ENCODE measurements at regions not wholly inside any gene's neighbourhood (a gene's known extent, or its start where the extent isn't known, plus 50 kb on each side); places are given as distances from the start of the nearest gene placed in this dataset.

DNA sequence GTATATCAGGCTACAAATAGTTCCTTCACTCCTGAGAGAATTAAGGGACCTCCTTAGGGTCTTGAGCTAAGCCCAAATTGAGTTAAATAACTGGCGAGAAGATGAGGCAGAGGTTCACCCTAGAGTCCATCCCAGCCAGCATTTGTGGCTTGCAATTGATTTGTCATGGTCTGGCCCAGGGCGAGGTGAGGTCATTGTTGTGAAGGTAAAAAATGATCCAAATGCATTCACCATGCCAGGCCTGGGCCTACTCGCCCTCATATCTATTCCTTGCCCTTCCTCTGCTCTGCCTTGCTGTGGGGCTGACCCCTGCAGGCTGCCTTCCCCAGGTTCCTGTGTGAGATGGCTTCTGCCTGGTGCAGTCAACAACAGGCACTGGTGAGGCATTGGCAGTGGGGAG, 207.2 kb downstream of the ZNF365 start:
- H3K4me2 ChIP-seq = peak overlapping the region; percentile 71; the same call in 1 of the 2 replicates
- ChIA-PET CTCF (interaction anchor here (1.4 to 3.1 kb wide), 2 partner anchors 12 to 29 kb away, joined by 3 to 15 read pairs; no protein-coding TSS in a partner anchor), POLR2A (no interaction called here)
- 66% methylated on average over 3 of the region's 3 CpGs for WGBS (ENCODE audit: low lambda C conversion rate)
- H3K9ac ChIP-seq = no peak overlapping the region
- peak overlapping the region in 1 of 2 experiments; percentile 96; a peak in 2 of 4 replicates for H3K27ac ChIP-seq (ENCODE audit: low read depth in 2 of 2, low read length in 1 of 2)
- peaks cover 49% of the 10 kb centered on the region for H3F3A ChIP-seq (replicated peaks; ENCODE audit: insufficient read depth)
- no peaks in the 10 kb centered on the region for H3K79me2 ChIP-seq (ENCODE audit: insufficient read depth)
- DNase-seq = no peak
- no peak overlapping the region for H3K4me3 ChIP-seq (ENCODE audit: low read depth in 2 of 2, low read length in 1 of 2)
- no peaks in the 10 kb centered on the region for H3K9me2 ChIP-seq
- TF ChIP-seq SIN3A (IDR thresholded peaks at IDR 0.05; ENCODE audit: borderline replicate concordance, low read depth, low read length) = no peak
- TF ChIP-seq, protein P1, sequence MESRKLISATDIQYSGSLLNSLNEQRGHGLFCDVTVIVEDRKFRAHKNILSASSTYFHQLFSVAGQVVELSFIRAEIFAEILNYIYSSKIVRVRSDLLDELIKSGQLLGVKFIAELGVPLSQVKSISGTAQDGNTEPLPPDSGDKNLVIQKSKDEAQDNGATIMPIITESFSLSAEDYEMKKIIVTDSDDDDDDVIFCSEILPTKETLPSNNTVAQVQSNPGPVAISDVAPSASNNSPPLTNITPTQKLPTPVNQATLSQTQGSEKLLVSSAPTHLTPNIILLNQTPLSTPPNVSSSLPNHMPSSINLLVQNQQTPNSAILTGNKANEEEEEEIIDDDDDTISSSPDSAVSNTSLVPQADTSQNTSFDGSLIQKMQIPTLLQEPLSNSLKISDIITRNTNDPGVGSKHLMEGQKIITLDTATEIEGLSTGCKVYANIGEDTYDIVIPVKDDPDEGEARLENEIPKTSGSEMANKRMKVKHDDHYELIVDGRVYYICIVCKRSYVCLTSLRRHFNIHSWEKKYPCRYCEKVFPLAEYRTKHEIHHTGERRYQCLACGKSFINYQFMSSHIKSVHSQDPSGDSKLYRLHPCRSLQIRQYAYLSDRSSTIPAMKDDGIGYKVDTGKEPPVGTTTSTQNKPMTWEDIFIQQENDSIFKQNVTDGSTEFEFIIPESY (IDR thresholded peaks at IDR 0.05; ENCODE audit: borderline replicate concordance, low read depth) = no peak
- no peak for TF ChIP-seq GABPA (IDR thresholded peaks at IDR 0.05; ENCODE audit: low read depth)
- TF ChIP-seq, protein P2, sequence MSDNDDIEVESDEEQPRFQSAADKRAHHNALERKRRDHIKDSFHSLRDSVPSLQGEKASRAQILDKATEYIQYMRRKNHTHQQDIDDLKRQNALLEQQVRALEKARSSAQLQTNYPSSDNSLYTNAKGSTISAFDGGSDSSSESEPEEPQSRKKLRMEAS (IDR thresholded peaks at IDR 0.05; ENCODE audit: low read depth) = no peak
- no peak for TF ChIP-seq FOXJ3 (CRISPR knock-in tag; IDR thresholded peaks at IDR 0.05)
- no peak for TF ChIP-seq MEF2A (IDR thresholded peaks at IDR 0.05; ENCODE audit: borderline replicate concordance, low read depth)
- no peak for TF ChIP-seq RAD21 (IDR thresholded peaks at IDR 0.05; ENCODE audit: low read length)
- no peak for TF ChIP-seq YY1 (IDR thresholded peaks at IDR 0.05; ENCODE audit: low read depth)
- TF ChIP-seq MXI1 (IDR thresholded peaks at IDR 0.05; ENCODE audit: low read depth, low read length) = no peak
- H3K9me3 ChIP-seq = no peaks in the 10 kb centered on the region
- peaks cover 0 to 52% of the 10 kb centered on the region in 2 experiments for H3K4me1 ChIP-seq (ENCODE audit: control insufficient read depth in 1 of 2, insufficient read depth in 2 of 2, low read depth in 1 of 2, low read length in 1 of 2)
- H2AFZ ChIP-seq (ENCODE audit: low read depth) = no peak overlapping the region
- no peaks in the 10 kb centered on the region for H3K27me3 ChIP-seq (ENCODE audit: insufficient read depth)
- no peaks in the 10 kb centered on the region for H4K20me1 ChIP-seq (ENCODE audit: insufficient read depth)
- H3K36me3 ChIP-seq (replicated peaks in 1 of 2; ENCODE audit: control insufficient read depth in 1 of 2, insufficient read depth in 2 of 2, low read length in 1 of 2) = no peaks in the 10 kb centered on the region

DNA sequence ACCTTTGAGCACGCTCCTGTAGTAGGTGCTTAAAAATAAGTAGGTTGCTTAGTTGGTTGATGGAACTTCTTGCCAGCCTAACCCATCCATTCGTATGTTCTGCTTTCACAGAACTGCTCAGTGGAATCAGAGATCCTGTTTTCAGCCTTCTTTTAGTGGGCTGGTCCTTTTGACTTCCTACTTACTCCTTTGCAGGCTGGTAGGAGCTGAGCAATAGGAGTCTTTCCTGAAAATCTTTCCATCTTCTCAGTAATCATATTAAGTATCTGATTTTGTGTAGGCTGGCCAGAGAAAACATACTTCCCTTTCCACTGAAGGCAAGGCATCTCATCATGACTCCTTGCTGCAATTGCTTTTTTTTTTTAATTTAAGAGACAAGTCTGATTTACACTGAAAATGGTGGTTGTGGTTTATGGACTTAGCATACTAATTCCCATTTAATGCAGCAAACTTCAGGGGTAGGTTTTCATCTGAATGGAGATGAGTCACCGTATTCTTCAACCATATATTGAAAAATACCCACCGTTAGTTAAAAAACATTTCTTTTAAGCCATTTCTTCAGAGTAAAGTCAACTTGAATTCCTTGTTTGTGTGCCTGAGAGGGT, 208.0 kb downstream of the ZNF365 start:
- POLR2A ChIA-PET = no interaction called here
- TF ChIP-seq, protein P1 (IDR thresholded peaks at IDR 0.05; ENCODE audit: borderline replicate concordance, low read depth) = no peak
- peak; percentile 35; the same call in 1 of the 2 replicates for TF ChIP-seq FOSL2 (IDR thresholded peaks at IDR 0.05; ENCODE audit: borderline replicate concordance, low read depth)
- TF ChIP-seq, protein P3, sequence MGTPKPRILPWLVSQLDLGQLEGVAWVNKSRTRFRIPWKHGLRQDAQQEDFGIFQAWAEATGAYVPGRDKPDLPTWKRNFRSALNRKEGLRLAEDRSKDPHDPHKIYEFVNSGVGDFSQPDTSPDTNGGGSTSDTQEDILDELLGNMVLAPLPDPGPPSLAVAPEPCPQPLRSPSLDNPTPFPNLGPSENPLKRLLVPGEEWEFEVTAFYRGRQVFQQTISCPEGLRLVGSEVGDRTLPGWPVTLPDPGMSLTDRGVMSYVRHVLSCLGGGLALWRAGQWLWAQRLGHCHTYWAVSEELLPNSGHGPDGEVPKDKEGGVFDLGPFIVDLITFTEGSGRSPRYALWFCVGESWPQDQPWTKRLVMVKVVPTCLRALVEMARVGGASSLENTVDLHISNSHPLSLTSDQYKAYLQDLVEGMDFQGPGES (IDR thresholded peaks at IDR 0.05; ENCODE audit: low read depth, low read length) = no peak
- TF ChIP-seq SIN3A (IDR thresholded peaks at IDR 0.05; ENCODE audit: borderline replicate concordance, low read depth, low read length) = no peak
- TF ChIP-seq TEAD4 (IDR thresholded peaks at IDR 0.05; ENCODE audit: borderline replicate concordance, insufficient read depth) = no peak
- TF ChIP-seq, protein P4, sequence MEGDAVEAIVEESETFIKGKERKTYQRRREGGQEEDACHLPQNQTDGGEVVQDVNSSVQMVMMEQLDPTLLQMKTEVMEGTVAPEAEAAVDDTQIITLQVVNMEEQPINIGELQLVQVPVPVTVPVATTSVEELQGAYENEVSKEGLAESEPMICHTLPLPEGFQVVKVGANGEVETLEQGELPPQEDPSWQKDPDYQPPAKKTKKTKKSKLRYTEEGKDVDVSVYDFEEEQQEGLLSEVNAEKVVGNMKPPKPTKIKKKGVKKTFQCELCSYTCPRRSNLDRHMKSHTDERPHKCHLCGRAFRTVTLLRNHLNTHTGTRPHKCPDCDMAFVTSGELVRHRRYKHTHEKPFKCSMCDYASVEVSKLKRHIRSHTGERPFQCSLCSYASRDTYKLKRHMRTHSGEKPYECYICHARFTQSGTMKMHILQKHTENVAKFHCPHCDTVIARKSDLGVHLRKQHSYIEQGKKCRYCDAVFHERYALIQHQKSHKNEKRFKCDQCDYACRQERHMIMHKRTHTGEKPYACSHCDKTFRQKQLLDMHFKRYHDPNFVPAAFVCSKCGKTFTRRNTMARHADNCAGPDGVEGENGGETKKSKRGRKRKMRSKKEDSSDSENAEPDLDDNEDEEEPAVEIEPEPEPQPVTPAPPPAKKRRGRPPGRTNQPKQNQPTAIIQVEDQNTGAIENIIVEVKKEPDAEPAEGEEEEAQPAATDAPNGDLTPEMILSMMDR (IDR thresholded peaks at IDR 0.05) = no peak
- Histone ChIP-seq H3K4me3 (ENCODE audit: low read depth in 2 of 2, low read length in 1 of 2) (0 out of 4 replicates have a peak overlapping the region, but pooled peaks of 1 of the 2 experiments have one; percentile 17), H3K79me2 (ENCODE audit: insufficient read depth) (no peaks in the 10 kb centered on the region), H3K36me3 (replicated peaks in 1 of 2; ENCODE audit: control insufficient read depth in 1 of 2, insufficient read depth in 2 of 2, low read length in 1 of 2) (no peaks in the 10 kb centered on the region), H3K9me3 (no peaks in the 10 kb centered on the region), H3K27me3 (ENCODE audit: insufficient read depth) (no peaks in the 10 kb centered on the region), H3K4me2 (peak overlapping the region; percentile 71), H4K20me1 (ENCODE audit: insufficient read depth) (no peaks in the 10 kb centered on the region), H2AFZ (ENCODE audit: low read depth) (peak overlapping the region; percentile 57; the same call in 1 of the 2 replicates), H3K27ac (ENCODE audit: low read depth in 2 of 2, low read length in 1 of 2) (peak overlapping the region; percentile 84 to 96), H3K9ac (peak overlapping the region; percentile 47; the same call in 1 of the 2 replicates), H3K4me1 (ENCODE audit: control insufficient read depth in 1 of 2, insufficient read depth in 2 of 2, low read depth in 1 of 2, low read length in 1 of 2) (peaks cover 0 to 52% of the 10 kb centered on the region in 2 experiments), H3K9me2 (no peaks in the 10 kb centered on the region), H3F3A (replicated peaks; ENCODE audit: insufficient read depth) (peaks cover 49% of the 10 kb centered on the region)
- no peak for DNase-seq
- CTCF ChIA-PET = interaction anchor here (1.2 to 3.1 kb wide), 2 partner anchors 11 to 15 kb away, joined by 3 to 15 read pairs; no protein-coding TSS in a partner anchor
- WGBS (ENCODE audit: low lambda C conversion rate) = 55% methylated on average over 4 of the region's 4 CpGs

All from SK-N-SH (cell line).